ENCODE measurements at regions not wholly inside any gene's neighbourhood (a gene's known extent, or its start where the extent isn't known, plus 50 kb on each side); places are given as distances from the start of the nearest gene placed in this dataset.

DNA sequence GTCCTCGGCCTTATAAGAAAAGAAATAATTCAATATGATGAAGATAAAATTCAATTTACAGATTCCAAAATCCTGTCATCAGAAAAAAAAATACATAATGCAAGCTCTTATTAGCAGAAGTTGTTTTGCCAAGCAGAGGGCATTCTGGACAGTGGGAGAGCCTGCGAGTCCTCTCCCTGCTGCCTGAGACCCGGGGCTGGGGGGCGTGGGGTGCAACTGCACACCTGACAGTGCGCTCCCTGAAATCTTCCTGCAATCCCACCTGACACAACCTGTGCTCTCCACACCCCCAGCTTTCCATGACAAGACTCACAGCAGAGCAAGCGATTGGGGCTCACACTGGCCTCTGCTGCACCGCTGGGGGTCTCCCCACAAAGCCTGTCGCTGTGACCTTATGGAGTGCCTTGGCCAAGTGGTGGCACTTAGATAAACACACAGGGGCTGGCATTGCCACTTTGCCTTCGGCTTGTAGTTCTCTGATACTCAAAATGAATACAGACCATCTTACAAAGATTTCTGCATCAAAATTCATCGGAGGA is 130.3 kb upstream of the PDE10A start:
- H3K27me3 ChIP-seq, result no peaks in the 10 kb centered on the region
- no peak overlapping the region for H3K27ac ChIP-seq
- no peaks in the 10 kb centered on the region for H3K9me3 ChIP-seq (replicated peaks in 1 of 11)
- no peaks in the 10 kb centered on the region for H4K20me1 ChIP-seq
- H3K9ac ChIP-seq, result no peak overlapping the region
- peaks cover 0 to 16% (median 0%) of the 10 kb centered on the region in 10 experiments; a peak in 4 of 20 replicates for H3K4me1 ChIP-seq
- H3K4me2 ChIP-seq, result no peak overlapping the region
- H3K36me3 ChIP-seq, result no peaks in the 10 kb centered on the region
- H3K4me3 ChIP-seq, result no peak overlapping the region
- TF ChIP-seq Cebpa-rat (IDR thresholded peaks at IDR 0.05), result no peak

DNA sequence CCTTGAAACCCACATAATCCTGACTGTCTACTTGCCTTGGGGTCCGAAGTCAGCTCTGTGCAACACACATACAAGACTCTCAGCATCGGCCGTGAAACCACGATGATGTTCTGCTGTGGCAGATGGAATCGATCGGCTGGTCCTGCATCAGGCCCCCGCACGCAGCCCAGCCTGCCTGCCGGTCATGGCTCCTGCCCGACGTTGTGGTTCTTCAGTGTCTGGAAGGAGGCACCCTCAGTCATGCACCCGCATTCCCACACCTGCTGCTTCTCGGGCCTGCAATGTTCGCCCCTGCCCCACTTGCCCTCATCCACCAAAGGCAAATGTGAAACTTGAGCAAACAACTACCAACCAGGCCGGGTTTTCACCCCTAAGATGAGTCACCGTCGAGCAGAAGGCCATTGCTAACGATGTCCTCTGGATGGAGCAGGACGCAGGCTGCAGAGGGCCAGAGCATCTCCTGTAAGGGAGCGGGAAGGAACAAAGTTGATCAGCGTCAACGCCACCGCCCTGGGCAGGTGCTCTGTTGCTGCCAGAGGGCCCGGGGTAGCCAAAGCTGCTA is 128.9 kb upstream of the PDE10A start:
- H3K9me3 ChIP-seq (replicated peaks in 1 of 11), result no peaks in the 10 kb centered on the region
- no peak for TF ChIP-seq Cebpa-rat (IDR thresholded peaks at IDR 0.05)
- no peaks in the 10 kb centered on the region for H3K27me3 ChIP-seq
- no peak overlapping the region for H3K9ac ChIP-seq
- H3K36me3 ChIP-seq, result no peaks in the 10 kb centered on the region
- no peak overlapping the region for H3K27ac ChIP-seq
- H3K4me2 ChIP-seq, result no peak overlapping the region
- H3K4me3 ChIP-seq, result no peak overlapping the region
- peaks cover 0 to 16% (median 0%) of the 10 kb centered on the region in 10 experiments; a peak in 4 of 20 replicates for H3K4me1 ChIP-seq
- H4K20me1 ChIP-seq, result no peaks in the 10 kb centered on the region

- H3K9me3 ChIP-seq (replicated peaks in 1 of 11), result no peaks in the 10 kb centered on the region
- H3K9ac ChIP-seq, result no peak overlapping the region
- no peaks in the 10 kb centered on the region for H3K36me3 ChIP-seq
- no peaks in the 10 kb centered on the region for H4K20me1 ChIP-seq
- no peaks in the 10 kb centered on the region for H3K27me3 ChIP-seq
- no peak overlapping the region for H3K4me2 ChIP-seq
- peaks cover 0 to 16% (median 0%) of the 10 kb centered on the region in 10 experiments; a peak in 4 of 20 replicates for H3K4me1 ChIP-seq
- no peak overlapping the region for H3K27ac ChIP-seq
- TF ChIP-seq Cebpa-rat (IDR thresholded peaks at IDR 0.05), result no peak
- no peak overlapping the region for H3K4me3 ChIP-seq
These were observed 128.3 kb upstream of the PDE10A start for GRCh38 chr6:165791306-165791705.

- Histone ChIP-seq H3K27ac (no peak overlapping the region), H3K4me1 (no peaks in the 10 kb centered on the region), H4K20me1 (no peaks in the 10 kb centered on the region), H3K36me3 (no peaks in the 10 kb centered on the region), H3K4me3 (no peak overlapping the region), H3K27me3 (no peaks in the 10 kb centered on the region), H3K4me2 (no peak overlapping the region), H3K9me3 (replicated peaks in 1 of 11) (no peaks in the 10 kb centered on the region), H3K9ac (no peak overlapping the region)
- no peak for TF ChIP-seq Cebpa-rat (IDR thresholded peaks at IDR 0.05)
These were observed 119.8 kb upstream of the PDE10A start for GRCh38 chr6:165782812-165783211.

DNA sequence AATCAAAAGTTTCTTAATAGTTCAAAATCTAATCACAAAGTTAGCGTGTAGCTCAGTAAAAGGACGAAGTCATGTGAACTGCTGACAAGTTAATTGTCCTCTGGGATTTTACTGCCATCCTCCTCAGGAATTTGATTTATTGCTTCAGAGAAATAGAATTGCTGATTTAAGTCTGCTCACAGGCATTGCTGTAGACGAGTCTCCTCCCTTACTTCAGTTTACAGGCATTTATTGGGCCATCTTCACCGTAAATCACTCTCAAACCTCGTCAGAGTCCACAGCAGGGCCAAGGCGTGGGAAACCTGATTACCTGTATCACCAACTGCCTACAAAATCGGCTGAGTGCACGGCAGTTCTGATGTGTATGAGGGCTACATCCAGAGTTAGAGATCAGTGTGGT is 119.1 kb upstream of the PDE10A start:
- Histone ChIP-seq H3K9me3 (replicated peaks in 1 of 11) (no peaks in the 10 kb centered on the region), H3K27me3 (no peaks in the 10 kb centered on the region), H3K4me2 (no peak overlapping the region), H3K4me3 (no peak overlapping the region), H3K36me3 (no peaks in the 10 kb centered on the region), H4K20me1 (no peaks in the 10 kb centered on the region), H3K4me1 (peaks cover 0 to under 1% (median 0%) of the 10 kb centered on the region in 10 experiments; a peak in 1 of 20 replicates), H3K27ac (no peak overlapping the region), H3K9ac (no peak overlapping the region)
- TF ChIP-seq Cebpa-rat (IDR thresholded peaks at IDR 0.05), result no peak

DNA sequence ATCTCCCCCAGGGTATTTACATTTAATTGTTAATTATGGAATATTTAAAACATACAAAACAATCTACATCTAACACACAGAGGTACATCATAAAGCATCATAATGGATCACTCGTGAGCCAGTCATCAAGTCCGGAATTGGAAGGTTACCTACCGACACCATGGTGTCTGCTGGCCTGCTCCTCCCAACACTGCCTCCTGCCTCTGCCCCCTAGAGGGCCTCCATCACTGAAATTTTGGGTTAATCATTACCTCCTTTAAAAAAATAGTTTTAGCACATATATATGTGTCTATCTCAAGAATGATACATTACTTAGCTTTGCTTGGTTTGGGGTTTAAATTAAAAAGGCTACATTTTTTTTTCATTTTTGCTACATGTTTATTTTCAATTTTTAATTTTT is 114.6 kb upstream of the PDE10A start:
- Histone ChIP-seq H3K4me1 (peaks cover 0 to 26% (median 10%) of the 10 kb centered on the region in 10 experiments; a peak in 13 of 20 replicates), H3K9me3 (replicated peaks in 1 of 11) (no peaks in the 10 kb centered on the region), H3K9ac (no peak overlapping the region), H3K4me3 (no peak overlapping the region), H3K27me3 (0 out of 22 replicates have a peak, but pooled peaks cover 0 to 4% (median 0%) of the 10 kb centered on the region in 11 experiments), H3K36me3 (no peaks in the 10 kb centered on the region), H3K27ac (no peak overlapping the region), H3K4me2 (no peak overlapping the region), H4K20me1 (no peaks in the 10 kb centered on the region)
- no peak for TF ChIP-seq Cebpa-rat (IDR thresholded peaks at IDR 0.05)

DNA sequence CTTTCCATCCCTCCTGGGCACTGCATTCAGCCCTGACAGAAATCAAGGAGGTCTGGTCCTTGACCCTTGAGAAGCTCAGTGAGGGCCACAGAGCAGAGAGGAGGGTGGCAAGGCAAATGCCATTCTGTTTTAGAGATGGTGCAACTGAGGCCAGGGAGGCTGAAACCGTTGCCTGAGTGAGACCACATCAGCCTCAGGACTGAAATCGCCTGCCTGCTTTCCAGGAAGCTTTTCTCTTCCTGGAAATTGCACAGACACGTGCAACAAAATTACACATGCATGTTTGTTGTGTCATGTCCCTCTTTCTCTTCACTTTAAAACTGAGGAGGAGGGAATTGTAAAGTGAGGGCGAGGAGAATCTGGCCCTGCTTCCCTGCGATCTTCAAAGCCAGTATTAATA is 113.7 kb upstream of the PDE10A start:
- Histone ChIP-seq H3K4me3 (no peak overlapping the region), H3K27ac (no peak overlapping the region)

GRCh38 chr6:165775721-165776120 is 112.7 kb upstream of the PDE10A start:
- H3K4me3 ChIP-seq, result no peak overlapping the region
- no peak overlapping the region for H3K9ac ChIP-seq
- no peak for TF ChIP-seq Cebpa-rat (IDR thresholded peaks at IDR 0.05)
- H4K20me1 ChIP-seq, result no peaks in the 10 kb centered on the region
- H3K4me1 ChIP-seq, result peaks cover 0 to 26% (median 10%) of the 10 kb centered on the region in 10 experiments; a peak in 13 of 20 replicates
- H3K9me3 ChIP-seq (replicated peaks in 1 of 11), result no peaks in the 10 kb centered on the region
- H3K4me2 ChIP-seq, result peak overlapping the region in 9 of 11 experiments; percentile 2 to 70 (median 44); a peak in 12 of 22 replicates
- H3K27ac ChIP-seq, result peak overlapping the region in 1 of 11 experiments; percentile 70; a peak in 1 of 22 replicates
- no peaks in the 10 kb centered on the region for H3K36me3 ChIP-seq
- H3K27me3 ChIP-seq, result 0 out of 22 replicates have a peak, but pooled peaks cover 0 to 4% (median 0%) of the 10 kb centered on the region in 11 experiments

More for the DNA sequence above, 113.7 kb upstream of the PDE10A start:
- H3K9me3 ChIP-seq (replicated peaks in 1 of 11), result no peaks in the 10 kb centered on the region
- peak overlapping the region in 4 of 11 experiments; percentile 13 to 40 (median 28); a peak in 5 of 22 replicates for H3K4me2 ChIP-seq
- H3K27me3 ChIP-seq, result 0 out of 22 replicates have a peak, but pooled peaks cover 0 to 4% (median 0%) of the 10 kb centered on the region in 11 experiments
- no peaks in the 10 kb centered on the region for H4K20me1 ChIP-seq
- no peak for TF ChIP-seq Cebpa-rat (IDR thresholded peaks at IDR 0.05)
- no peaks in the 10 kb centered on the region for H3K36me3 ChIP-seq
- no peak overlapping the region for H3K9ac ChIP-seq
- peaks cover 0 to 26% (median 10%) of the 10 kb centered on the region in 10 experiments; a peak in 13 of 20 replicates for H3K4me1 ChIP-seq

DNA sequence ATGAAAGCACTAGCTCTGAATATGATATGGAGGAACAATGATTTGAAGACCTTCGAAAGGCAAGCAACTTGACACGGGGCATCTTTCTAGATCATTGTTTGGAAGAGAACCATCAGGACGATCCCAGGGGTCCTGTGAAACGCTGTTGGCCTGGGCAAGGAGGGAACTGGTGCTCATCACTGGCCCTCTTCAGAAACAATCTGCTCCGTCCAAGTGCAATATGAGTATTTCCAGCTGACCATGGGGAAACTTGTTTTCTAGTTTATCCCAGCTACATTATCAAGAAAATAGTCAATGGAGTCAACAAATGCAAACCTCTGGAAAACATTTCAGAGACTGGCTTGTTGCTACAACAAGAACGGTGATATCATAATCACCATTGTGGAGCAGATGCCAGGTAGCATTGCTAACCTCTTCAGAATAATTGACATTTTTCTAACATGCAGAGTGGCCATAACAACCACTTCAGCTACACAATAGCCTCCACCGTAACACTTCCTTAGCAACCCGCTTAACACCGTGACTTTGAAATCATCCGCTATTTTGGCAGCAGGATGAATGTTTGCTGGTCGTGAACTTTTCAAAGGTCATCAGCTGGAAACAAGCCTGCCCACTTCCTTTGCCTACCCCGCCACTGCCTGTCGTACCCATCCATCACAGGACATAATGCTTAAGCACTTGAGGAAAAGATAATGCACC is 112.0 kb upstream of the PDE10A start:
- H3K9ac ChIP-seq, result 0 out of 22 replicates have a peak overlapping the region, but pooled peaks of 1 of the 11 experiments have one; percentile 7
- H4K20me1 ChIP-seq, result no peaks in the 10 kb centered on the region
- no peak for TF ChIP-seq Cebpa-rat (IDR thresholded peaks at IDR 0.05)
- H3K4me2 ChIP-seq, result peak overlapping the region in 10 of 11 experiments; percentile 2 to 70 (median 44); a peak in 18 of 22 replicates
- no peaks in the 10 kb centered on the region for H3K9me3 ChIP-seq (replicated peaks in 1 of 11)
- H3K27ac ChIP-seq, result peak overlapping the region in 2 of 11 experiments; percentile 20 to 70; a peak in 3 of 22 replicates
- H3K4me1 ChIP-seq, result peaks cover 0 to 26% (median 10%) of the 10 kb centered on the region in 10 experiments; a peak in 13 of 20 replicates
- no peak overlapping the region for H3K4me3 ChIP-seq
- 0 out of 22 replicates have a peak, but pooled peaks cover 0 to 4% (median 0%) of the 10 kb centered on the region in 11 experiments for H3K27me3 ChIP-seq
- H3K36me3 ChIP-seq, result no peaks in the 10 kb centered on the region

All from BLaER1 treated with 17β-estradiol and CSF1 and Interleukin-3, amounts not matched to agents 10 nM and 100 nM (cell line).